SU-DHL-6 (cell line): ENCODE measurements at regions not wholly inside any gene's neighbourhood (a gene's known extent, or its start where the extent isn't known, plus 50 kb on each side); places are given as distances from the start of the nearest gene placed in this dataset.

Source experiments
- H2AFZ ChIP-seq: fragments of 200-600 bp; sonication (generic); 2 replicates; pipeline ENCODE4 v1.6.1; 2014; ENCODE audit warnings: low read depth, mild to moderate bottlenecking, moderate library complexity, mixed read lengths, antibody characterized with exemption, low read length; ENCODE audit not compliant: severe bottlenecking
- H3F3A ChIP-seq: fragments of 200-600 bp; shearing (Covaris generic); 2 replicates; pipeline ENCODE4 v1.6.0; 2016; ENCODE audit warnings: antibody characterized with exemption, mild to moderate bottlenecking; ENCODE audit not compliant: insufficient read depth
- H3K27ac ChIP-seq: fragments of 200-600 bp; sonication (generic); 2 replicates; pipeline ENCODE4 v1.5.1; 2016; ENCODE audit warnings: low read depth, mild to moderate bottlenecking, low read length, moderate library complexity, mixed read lengths
- H3K27me3 ChIP-seq: fragments of 200-600 bp; sonication (generic), shearing (Covaris generic); 2 replicates; pipeline ENCODE4 v1.6.0; 2014; ENCODE audit warnings: mild to moderate bottlenecking, low read length
- H3K36me3 ChIP-seq: fragments of 200-600 bp; sonication (generic); 2 replicates; pipeline ENCODE4 v1.6.1; 2014; ENCODE audit warnings: mild to moderate bottlenecking, low read length, mixed read lengths
- H3K4me2 ChIP-seq: fragments of 300-600, 200-600 bp; shearing (Covaris generic), sonication (generic); 2 replicates; pipeline ENCODE4 v1.6.0; 2014; ENCODE audit warnings: low read length, low read depth, mild to moderate bottlenecking; ENCODE audit not compliant: poor library complexity, severe bottlenecking
- H3K4me3 ChIP-seq: fragments of 200-600 bp; sonication (generic); 2 replicates; pipeline ENCODE4 v1.5.1; 2014; ENCODE audit warnings: antibody characterized with exemption, low read length, mild to moderate bottlenecking, mixed read lengths; ENCODE audit not compliant: insufficient read depth, poor library complexity, severe bottlenecking
- H3K79me2 ChIP-seq: fragments of 200-600 bp; sonication (generic); 2 replicates; pipeline ENCODE4 v1.6.1; 2014; ENCODE audit warnings: mild to moderate bottlenecking, low read length, moderate library complexity; ENCODE audit not compliant: insufficient read depth
- H3K9ac ChIP-seq: fragments of 200-600 bp; sonication (generic); 2 replicates; pipeline ENCODE4 v1.7.0; 2014; ENCODE audit warnings: mild to moderate bottlenecking, low read length
- H3K9me2 ChIP-seq: fragments of 200-600 bp; sonication (generic); replicated peaks from 2 replicates; pipeline ENCODE4 v1.6.1; 2014; ENCODE audit warnings: low read length; ENCODE audit not compliant: insufficient read depth
- H3K9me3 ChIP-seq: fragments of 200-600 bp; sonication (generic); 2 replicates; pipeline ENCODE4 v1.6.1; 2014; ENCODE audit warnings: low read length, mixed read lengths; ENCODE audit not compliant: insufficient read depth
- H4K20me1 ChIP-seq: fragments of 200-600 bp; sonication (generic); 2 replicates; pipeline ENCODE4 v1.6.1; 2014; ENCODE audit warnings: low read depth, mild to moderate bottlenecking, antibody characterized with exemption, low read length, moderate library complexity, mixed read lengths
- EZH2phosphoT487 ChIP-seq: fragments of 200-600 bp; sonication (generic), shearing (Covaris generic); conservative IDR thresholded peaks from 2 replicates; pipeline ENCODE4 v1.6.1; 2018; ENCODE audit warnings: mild to moderate bottlenecking, antibody characterized with exemption, low read length, moderate library complexity, mixed read lengths
- TF ChIP-seq, protein P1 (sequence below): fragments of 200-600 bp; sonication (generic); IDR thresholded peaks from one replicate; pipeline ENCODE4 v1.5.1; 2017; ENCODE audit warnings: antibody characterized with exemption, mild to moderate bottlenecking, low read length, moderate library complexity; ENCODE audit not compliant: insufficient read depth, poor library complexity, severe bottlenecking

DNA sequence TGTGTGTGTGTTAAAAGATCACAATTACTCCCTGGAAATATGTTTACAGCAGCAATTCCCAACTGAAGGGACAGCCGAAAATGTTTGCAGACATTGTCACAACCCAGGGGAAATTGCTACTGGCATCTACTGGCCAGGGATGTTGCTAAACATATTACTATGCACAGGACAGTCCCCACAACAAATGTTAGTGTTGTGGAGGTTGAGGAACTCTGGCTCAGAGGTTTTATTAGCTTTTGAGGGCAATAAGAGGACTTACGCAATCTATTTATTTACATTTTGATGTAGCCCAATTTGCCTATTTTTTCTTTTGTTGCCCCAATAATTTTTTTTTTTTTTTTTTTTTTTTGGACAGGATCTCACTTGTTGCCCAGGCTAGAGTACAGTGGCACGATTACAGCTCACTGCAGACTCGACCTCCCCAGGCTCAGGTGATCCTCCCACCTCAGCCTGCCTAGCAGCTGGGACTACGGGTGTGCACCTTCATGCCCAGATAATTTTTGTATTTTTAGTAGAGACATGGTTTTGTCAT, 154.1 kb downstream of the RPS12 start:
- no peak overlapping the region for H3K9ac ChIP-seq
- H3F3A ChIP-seq = no peaks in the 10 kb centered on the region
- H3K27me3 ChIP-seq = no peaks in the 10 kb centered on the region

DNA sequence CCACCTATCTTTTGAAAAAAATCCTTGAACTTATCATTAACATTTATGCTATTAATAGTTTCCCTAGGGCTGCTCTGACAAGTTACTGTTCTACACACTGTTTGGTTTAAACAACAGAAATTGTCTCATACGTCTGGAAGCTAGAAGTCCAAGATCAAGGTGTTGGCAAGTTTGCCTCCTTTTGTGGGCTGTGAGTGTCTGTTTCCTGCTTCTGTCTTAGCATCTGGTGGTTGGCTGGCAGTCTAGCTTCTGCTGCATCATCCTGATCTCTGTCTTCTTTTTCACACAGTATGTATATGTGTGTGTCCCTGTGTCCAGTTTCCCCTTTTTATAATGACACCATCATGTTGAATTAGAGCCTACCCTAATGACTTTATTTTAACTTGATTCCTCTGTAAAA, 154.8 kb downstream of the RPS12 start:
- no peak overlapping the region for H2AFZ ChIP-seq
- no peaks in the 10 kb centered on the region for H3K36me3 ChIP-seq
- no peak overlapping the region for H3K9ac ChIP-seq
- TF ChIP-seq, protein P1, sequence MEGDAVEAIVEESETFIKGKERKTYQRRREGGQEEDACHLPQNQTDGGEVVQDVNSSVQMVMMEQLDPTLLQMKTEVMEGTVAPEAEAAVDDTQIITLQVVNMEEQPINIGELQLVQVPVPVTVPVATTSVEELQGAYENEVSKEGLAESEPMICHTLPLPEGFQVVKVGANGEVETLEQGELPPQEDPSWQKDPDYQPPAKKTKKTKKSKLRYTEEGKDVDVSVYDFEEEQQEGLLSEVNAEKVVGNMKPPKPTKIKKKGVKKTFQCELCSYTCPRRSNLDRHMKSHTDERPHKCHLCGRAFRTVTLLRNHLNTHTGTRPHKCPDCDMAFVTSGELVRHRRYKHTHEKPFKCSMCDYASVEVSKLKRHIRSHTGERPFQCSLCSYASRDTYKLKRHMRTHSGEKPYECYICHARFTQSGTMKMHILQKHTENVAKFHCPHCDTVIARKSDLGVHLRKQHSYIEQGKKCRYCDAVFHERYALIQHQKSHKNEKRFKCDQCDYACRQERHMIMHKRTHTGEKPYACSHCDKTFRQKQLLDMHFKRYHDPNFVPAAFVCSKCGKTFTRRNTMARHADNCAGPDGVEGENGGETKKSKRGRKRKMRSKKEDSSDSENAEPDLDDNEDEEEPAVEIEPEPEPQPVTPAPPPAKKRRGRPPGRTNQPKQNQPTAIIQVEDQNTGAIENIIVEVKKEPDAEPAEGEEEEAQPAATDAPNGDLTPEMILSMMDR = no peak
- TF ChIP-seq EZH2phosphoT487 = no peak
- no peaks in the 10 kb centered on the region for H3F3A ChIP-seq
- no peaks in the 10 kb centered on the region for H3K27me3 ChIP-seq
- no peaks in the 10 kb centered on the region for H3K79me2 ChIP-seq
- no peaks in the 10 kb centered on the region for H3K9me3 ChIP-seq
- H4K20me1 ChIP-seq = no peaks in the 10 kb centered on the region
- no peak overlapping the region for H3K4me2 ChIP-seq
- H3K4me3 ChIP-seq = no peak overlapping the region
- no peaks in the 10 kb centered on the region for H3K9me2 ChIP-seq
- no peak overlapping the region for H3K27ac ChIP-seq

More for the DNA sequence above, 154.1 kb downstream of the RPS12 start:
- Histone ChIP-seq H3K9me2 (no peaks in the 10 kb centered on the region), H3K4me2 (no peak overlapping the region), H3K9me3 (no peaks in the 10 kb centered on the region), H4K20me1 (no peaks in the 10 kb centered on the region), H3K27ac (no peak overlapping the region), H2AFZ (no peak overlapping the region), H3K79me2 (no peaks in the 10 kb centered on the region), H3K4me3 (no peak overlapping the region), H3K36me3 (no peaks in the 10 kb centered on the region)
- no peak for TF ChIP-seq EZH2phosphoT487
- TF ChIP-seq, protein P1 = no peak

DNA sequence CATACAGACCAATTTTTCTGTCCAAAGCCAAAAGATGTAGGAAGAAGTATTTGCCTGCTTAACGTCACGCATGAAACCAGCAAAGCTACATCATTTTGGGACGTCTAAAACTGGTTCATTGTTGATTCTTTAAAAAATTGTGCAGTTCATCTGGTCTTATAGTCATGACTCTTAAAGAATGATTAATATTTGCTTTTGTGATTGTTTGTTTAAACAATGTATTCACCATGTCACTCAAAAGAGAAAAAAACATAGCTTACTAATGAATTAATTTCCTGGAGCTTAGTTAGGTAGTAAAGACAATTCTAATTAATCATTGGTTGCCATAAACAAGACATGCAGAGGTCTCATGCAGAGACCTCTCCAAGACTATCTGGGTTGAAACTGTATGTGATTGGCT, 157.3 kb downstream of the RPS12 start:
- Histone ChIP-seq H3K4me3 (no peak overlapping the region), H3K9me2 (no peaks in the 10 kb centered on the region), H3K27ac (no peak overlapping the region), H3K9me3 (no peaks in the 10 kb centered on the region), H3K27me3 (no peaks in the 10 kb centered on the region), H2AFZ (no peak overlapping the region), H3F3A (no peaks in the 10 kb centered on the region), H3K9ac (no peak overlapping the region), H3K4me2 (no peak overlapping the region), H3K36me3 (no peaks in the 10 kb centered on the region), H4K20me1 (no peaks in the 10 kb centered on the region), H3K79me2 (no peaks in the 10 kb centered on the region)
- no peak for TF ChIP-seq EZH2phosphoT487
- TF ChIP-seq, protein P1 = no peak
